Mesothelial cell of epicardium (in vitro differentiated cells): ENCODE measurements at regions not wholly inside any gene's neighbourhood (a gene's known extent, or its start where the extent isn't known, plus 50 kb on each side); places are given as distances from the start of the nearest gene placed in this dataset.

Source experiments
- DNase-seq, 2 experiments: peaks; one replicate each; pipeline ENCODE4 v3.0.0; 2021; ENCODE audit warnings: low spot score in 2 of 2; ENCODE audit not compliant: unreplicated experiment in 2 of 2
- H3K27ac Mint-ChIP-seq: 2 replicates; pipeline ENCODE4 v1.8.0; 2021; ENCODE audit warnings: mixed read lengths
- H3K27me3 Mint-ChIP-seq: 2 replicates; pipeline ENCODE4 v1.8.0; 2021; ENCODE audit warnings: low read depth, mixed read lengths
- H3K36me3 Mint-ChIP-seq: 2 replicates; pipeline ENCODE4 v1.8.0; 2021; ENCODE audit warnings: mixed read lengths
- H3K4me1 Mint-ChIP-seq: 2 replicates; pipeline ENCODE4 v1.8.0; 2021; ENCODE audit warnings: mixed read lengths
- H3K4me3 Mint-ChIP-seq: 2 replicates; pipeline ENCODE4 v1.8.0; 2021; ENCODE audit warnings: mild to moderate bottlenecking, moderate library complexity, mixed read lengths
- H3K9me3 Mint-ChIP-seq: 2 replicates; pipeline ENCODE4 v1.8.0; 2021; ENCODE audit warnings: mixed read lengths
- CTCF ChIP-seq: fragments of 200-600 bp; sonication (generic); IDR thresholded peaks from one replicate; pipeline ENCODE4 v1.5.0; 2021; ENCODE audit warnings: antibody characterized with exemption; ENCODE audit not compliant: unreplicated experiment

GRCh38 chr21:41615613-41616012, 107.7 kb upstream of the TMPRSS2 start:
- peak overlapping the region; percentile 64 for H3K27ac Mint-ChIP-seq
- no peak for TF ChIP-seq CTCF
- H3K4me3 Mint-ChIP-seq: no peak overlapping the region
- H3K4me1 Mint-ChIP-seq: peaks cover 30% of the 10 kb centered on the region
- DNase-seq: no peak
- no peaks in the 10 kb centered on the region for H3K36me3 Mint-ChIP-seq
- peaks cover 3% of the 10 kb centered on the region for H3K27me3 Mint-ChIP-seq
- no peaks in the 10 kb centered on the region for H3K9me3 Mint-ChIP-seq

DNA sequence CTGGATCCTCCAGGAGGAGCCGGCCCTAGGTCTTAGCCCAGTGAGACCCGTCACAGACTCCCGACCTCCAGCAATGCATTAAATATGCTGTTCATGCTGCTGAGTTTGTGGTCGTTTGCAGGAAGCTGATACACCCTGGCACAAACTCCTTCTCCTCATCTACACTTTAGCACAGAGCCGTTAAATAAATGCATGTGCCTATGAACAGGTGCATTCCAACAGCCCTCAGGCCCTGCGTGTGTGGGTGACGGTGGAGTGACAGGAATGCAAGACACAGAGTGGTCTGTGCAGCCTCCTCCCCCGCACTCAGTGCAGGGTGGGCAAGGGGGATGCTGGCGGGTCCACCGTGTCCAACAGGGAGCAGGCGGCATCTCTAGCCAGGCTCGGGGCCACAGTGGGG, 106.6 kb upstream of the TMPRSS2 start:
- H3K4me1 Mint-ChIP-seq: peaks cover 33% of the 10 kb centered on the region
- no peaks in the 10 kb centered on the region for H3K36me3 Mint-ChIP-seq
- no peak overlapping the region for H3K4me3 Mint-ChIP-seq
- no peak for TF ChIP-seq CTCF
- peak overlapping the region; percentile 56 for H3K27ac Mint-ChIP-seq
- DNase-seq: no peak
- H3K27me3 Mint-ChIP-seq: peaks cover 2% of the 10 kb centered on the region
- H3K9me3 Mint-ChIP-seq: no peaks in the 10 kb centered on the region

DNA sequence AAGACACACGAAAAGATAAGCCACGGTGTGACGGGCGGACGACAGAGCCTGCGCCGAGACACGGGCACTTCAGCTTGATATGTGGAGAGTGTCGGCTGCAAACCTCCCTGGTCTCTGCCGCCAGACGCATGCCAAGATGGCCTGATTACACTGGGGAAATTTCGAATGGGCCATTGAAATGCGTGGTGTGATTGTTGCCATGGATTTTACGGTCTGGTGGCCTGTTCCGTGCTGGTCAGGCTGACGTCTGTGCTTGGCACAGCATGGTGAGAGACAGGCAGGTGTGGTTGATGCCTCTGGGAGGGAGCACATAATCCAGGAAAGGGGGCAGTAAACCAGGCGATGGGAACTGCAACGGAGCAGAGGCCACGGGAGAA, 105.6 kb upstream of the TMPRSS2 start:
- no peak overlapping the region for H3K4me3 Mint-ChIP-seq
- DNase-seq: no peak
- H3K27me3 Mint-ChIP-seq: peaks cover 2% of the 10 kb centered on the region
- no peak for TF ChIP-seq CTCF
- no peaks in the 10 kb centered on the region for H3K9me3 Mint-ChIP-seq
- no peaks in the 10 kb centered on the region for H3K36me3 Mint-ChIP-seq
- peak overlapping the region; percentile 52 for H3K27ac Mint-ChIP-seq
- H3K4me1 Mint-ChIP-seq: peaks cover 33% of the 10 kb centered on the region

DNA sequence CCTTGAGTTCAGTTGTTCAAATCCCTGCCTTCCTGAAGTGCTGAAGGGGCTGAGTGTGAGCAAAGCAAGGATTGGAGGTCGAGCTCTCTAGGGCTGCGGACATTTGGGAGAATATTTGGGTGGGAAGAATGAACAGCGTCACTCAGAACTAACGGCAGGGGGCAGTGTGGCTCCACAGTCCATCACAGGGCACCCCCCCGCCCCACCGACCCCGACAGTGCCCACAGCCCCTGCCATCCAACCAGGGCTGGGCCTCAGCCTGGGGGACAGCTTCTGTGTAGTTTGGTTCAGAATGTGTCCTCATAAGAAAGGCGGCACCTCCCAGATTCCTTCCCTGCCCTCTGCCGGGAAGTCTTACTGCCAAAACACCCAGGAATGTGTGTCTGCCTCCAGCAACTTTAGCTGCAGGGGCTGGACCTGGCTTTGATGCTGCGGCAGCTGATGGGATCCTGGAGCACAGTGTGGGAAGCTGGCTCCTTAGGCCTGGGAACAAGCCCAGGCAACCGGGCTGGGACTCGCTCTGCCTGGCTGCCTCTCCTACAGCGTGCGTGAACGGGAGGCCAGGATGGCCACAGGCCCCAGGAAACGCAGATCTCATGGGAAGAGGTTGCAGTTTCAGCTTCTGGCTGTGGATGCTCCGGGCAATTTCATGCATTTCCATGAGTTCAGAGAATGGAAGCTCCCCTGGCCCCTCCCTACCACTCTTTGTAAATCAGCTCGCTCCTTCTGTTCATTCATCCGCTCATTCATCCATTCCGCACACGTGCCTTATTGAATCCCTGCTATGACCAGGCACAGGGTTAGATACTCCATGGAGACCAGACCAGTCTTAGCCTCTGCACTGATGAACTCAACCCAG, 104.9 kb upstream of the TMPRSS2 start:
- peaks cover 33% of the 10 kb centered on the region for H3K4me1 Mint-ChIP-seq
- H3K9me3 Mint-ChIP-seq: no peaks in the 10 kb centered on the region
- TF ChIP-seq CTCF: peak; percentile 90
- H3K27me3 Mint-ChIP-seq: peaks cover 2% of the 10 kb centered on the region
- H3K27ac Mint-ChIP-seq: peak overlapping the region; percentile 52
- H3K4me3 Mint-ChIP-seq: no peak overlapping the region
- peak; percentile 68 to 80 for DNase-seq
- H3K36me3 Mint-ChIP-seq: no peaks in the 10 kb centered on the region

DNA sequence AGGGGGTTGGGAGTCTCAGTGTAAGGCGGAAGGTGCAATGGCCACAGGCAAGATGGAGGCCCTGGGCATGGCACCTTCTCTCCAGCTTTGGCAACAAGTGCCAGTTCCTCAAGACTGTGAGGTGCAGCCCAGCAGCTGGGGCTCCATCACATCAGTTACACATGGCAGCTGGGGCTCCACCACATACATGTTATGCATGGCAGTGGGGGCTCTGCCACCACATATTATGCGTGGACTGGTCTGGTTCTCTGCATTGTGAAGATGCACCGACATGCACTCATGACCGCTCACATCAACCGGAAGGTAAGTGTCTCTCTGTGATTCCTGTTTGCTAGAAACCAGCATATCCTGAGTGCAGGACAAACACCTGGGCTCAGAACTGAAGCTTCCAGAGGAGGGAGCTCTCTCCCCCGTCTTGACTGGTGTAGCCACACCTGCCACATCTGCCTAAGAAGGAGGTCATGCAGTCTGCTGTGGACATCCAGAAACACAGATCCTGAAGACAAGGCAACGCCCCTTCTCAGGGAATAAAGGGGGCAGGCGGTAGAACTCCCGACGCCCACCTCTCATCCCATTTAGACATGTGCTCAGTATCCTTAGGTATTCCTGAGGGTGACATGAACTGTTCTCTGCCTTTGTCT, 104.1 kb upstream of the TMPRSS2 start:
- no peaks in the 10 kb centered on the region for H3K36me3 Mint-ChIP-seq
- no peak for TF ChIP-seq CTCF
- DNase-seq: no peak
- H3K9me3 Mint-ChIP-seq: no peaks in the 10 kb centered on the region
- peaks cover 2% of the 10 kb centered on the region for H3K27me3 Mint-ChIP-seq
- peaks cover 33% of the 10 kb centered on the region for H3K4me1 Mint-ChIP-seq
- peak overlapping the region; percentile 52 for H3K27ac Mint-ChIP-seq
- no peak overlapping the region for H3K4me3 Mint-ChIP-seq
